ENCODE measurements at regions not wholly inside any gene's neighbourhood (a gene's known extent, or its start where the extent isn't known, plus 50 kb on each side); places are given as distances from the start of the nearest gene placed in this dataset.
A peak's percentile ranks its signal among the peaks of the same experiment; 100 is the strongest.

GRCh38 chr9:31071606-31072286 is 1312.7 kb upstream of the ACO1 start:
- no peaks in the 10 kb centered on the region for H3K9me3 ChIP-seq
- H3K4me1 ChIP-seq = no peaks in the 10 kb centered on the region
- no peak overlapping the region for H3K4me3 ChIP-seq
- H3K27me3 ChIP-seq (ENCODE audit: low read depth) = no peaks in the 10 kb centered on the region
- H3K36me3 ChIP-seq (replicated peaks) = no peaks in the 10 kb centered on the region
- peak in 1 of 2 experiments; percentile 7 for DNase-seq (ENCODE audit: low spot score in 2 of 2)
- in situ Hi-C loops (cut with MboI; ENCODE audit: low sequenced_read_pairs) = no loop called here

GRCh38 chr9:31078175-31078574 is 1306.3 kb upstream of the ACO1 start:
- no peaks in the 10 kb centered on the region for H3K36me3 ChIP-seq (replicated peaks)
- in situ Hi-C loops (cut with MboI; ENCODE audit: low sequenced_read_pairs) = loop anchor here (25.0 kb wide), 1 partner anchor 91 kb away; no protein-coding TSS in a partner anchor
- no peak for DNase-seq (ENCODE audit: low spot score in 2 of 2)
- no peaks in the 10 kb centered on the region for H3K27me3 ChIP-seq (ENCODE audit: low read depth)
- no peak overlapping the region for H3K4me3 ChIP-seq
- H3K4me1 ChIP-seq = no peaks in the 10 kb centered on the region
- H3K9me3 ChIP-seq = no peaks in the 10 kb centered on the region

- Histone ChIP-seq H3K27me3 (ENCODE audit: low read depth) (no peaks in the 10 kb centered on the region), H3K4me3 (no peak overlapping the region), H3K9me3 (no peaks in the 10 kb centered on the region), H3K4me1 (peaks cover 3% of the 10 kb centered on the region; the same call in 1 of the 2 replicates), H3K36me3 (replicated peaks) (no peaks in the 10 kb centered on the region)
- in situ Hi-C loops (cut with MboI; ENCODE audit: low sequenced_read_pairs) = loop anchor here (25.0 kb wide), 1 partner anchor 97 kb away; no protein-coding TSS in a partner anchor
- DNase-seq (ENCODE audit: low spot score in 2 of 2) = no peak
Observed at GRCh38 chr9:31084350-31084749, 1300.1 kb upstream of the ACO1 start.

- no peaks in the 10 kb centered on the region for H3K27me3 ChIP-seq (ENCODE audit: low read depth)
- no peak for DNase-seq (ENCODE audit: low spot score in 2 of 2)
- in situ Hi-C loops (cut with MboI; ENCODE audit: low sequenced_read_pairs) = loop anchor here (25.0 kb wide), 1 partner anchor 102 kb away; no protein-coding TSS in a partner anchor
- peaks cover 3% of the 10 kb centered on the region; the same call in 1 of the 2 replicates for H3K4me1 ChIP-seq
- H3K4me3 ChIP-seq = no peak overlapping the region
- no peaks in the 10 kb centered on the region for H3K9me3 ChIP-seq
- H3K36me3 ChIP-seq (replicated peaks) = no peaks in the 10 kb centered on the region
Observed at GRCh38 chr9:31089549-31090221, 1294.8 kb upstream of the ACO1 start.

- in situ Hi-C loops (cut with MboI; ENCODE audit: low sequenced_read_pairs) = no loop called here
- no peaks in the 10 kb centered on the region for H3K27me3 ChIP-seq (ENCODE audit: low read depth)
- no peak for DNase-seq (ENCODE audit: low spot score in 2 of 2)
- H3K4me1 ChIP-seq = no peaks in the 10 kb centered on the region
- H3K9me3 ChIP-seq = no peaks in the 10 kb centered on the region; the same call in 1 of the 2 replicates
- no peak overlapping the region for H3K4me3 ChIP-seq
- no peaks in the 10 kb centered on the region for H3K36me3 ChIP-seq (replicated peaks)
Observed at GRCh38 chr9:31100311-31100710, 1284.1 kb upstream of the ACO1 start.

- H3K36me3 ChIP-seq (replicated peaks) = no peaks in the 10 kb centered on the region
- no peaks in the 10 kb centered on the region for H3K27me3 ChIP-seq (ENCODE audit: low read depth)
- no peaks in the 10 kb centered on the region; the same call in 1 of the 2 replicates for H3K9me3 ChIP-seq
- in situ Hi-C loops (cut with MboI; ENCODE audit: low sequenced_read_pairs) = no loop called here
- peak; percentile 10 to 40 for DNase-seq (ENCODE audit: low spot score in 2 of 2)
- no peaks in the 10 kb centered on the region for H3K4me1 ChIP-seq
- no peak overlapping the region for H3K4me3 ChIP-seq
Observed at GRCh38 chr9:31103836-31104235, 1280.6 kb upstream of the ACO1 start.

- H3K27me3 ChIP-seq (ENCODE audit: low read depth) = no peaks in the 10 kb centered on the region
- no peak for DNase-seq (ENCODE audit: low spot score in 2 of 2)
- no peaks in the 10 kb centered on the region; the same call in 1 of the 2 replicates for H3K9me3 ChIP-seq
- H3K4me1 ChIP-seq = no peaks in the 10 kb centered on the region
- H3K4me3 ChIP-seq = no peak overlapping the region
- in situ Hi-C loops (cut with MboI; ENCODE audit: low sequenced_read_pairs) = no loop called here
- no peaks in the 10 kb centered on the region for H3K36me3 ChIP-seq (replicated peaks)
Observed at GRCh38 chr9:31104249-31104648, 1280.2 kb upstream of the ACO1 start.

GRCh38 chr9:31112491-31112890 is 1272.0 kb upstream of the ACO1 start:
- Histone ChIP-seq H3K27me3 (ENCODE audit: low read depth) (no peaks in the 10 kb centered on the region), H3K9me3 (no peaks in the 10 kb centered on the region), H3K4me1 (no peaks in the 10 kb centered on the region), H3K4me3 (no peak overlapping the region), H3K36me3 (replicated peaks) (no peaks in the 10 kb centered on the region)
- in situ Hi-C loops (cut with MboI; ENCODE audit: low sequenced_read_pairs) = no loop called here
- no peak for DNase-seq (ENCODE audit: low spot score in 2 of 2)

- Histone ChIP-seq H3K4me3 (no peak overlapping the region), H3K27me3 (ENCODE audit: low read depth) (no peaks in the 10 kb centered on the region), H3K4me1 (no peaks in the 10 kb centered on the region), H3K9me3 (no peaks in the 10 kb centered on the region), H3K36me3 (replicated peaks) (no peaks in the 10 kb centered on the region)
- in situ Hi-C loops (cut with MboI; ENCODE audit: low sequenced_read_pairs) = no loop called here
- no peak for DNase-seq (ENCODE audit: low spot score in 2 of 2)
Observed at GRCh38 chr9:31114346-31114745, 1270.1 kb upstream of the ACO1 start.

GRCh38 chr9:31119890-31120454 is 1264.5 kb upstream of the ACO1 start:
- no peak overlapping the region for H3K4me3 ChIP-seq
- H3K4me1 ChIP-seq = no peaks in the 10 kb centered on the region
- in situ Hi-C loops (cut with MboI; ENCODE audit: low sequenced_read_pairs) = no loop called here
- H3K36me3 ChIP-seq (replicated peaks) = no peaks in the 10 kb centered on the region
- no peaks in the 10 kb centered on the region for H3K27me3 ChIP-seq (ENCODE audit: low read depth)
- no peaks in the 10 kb centered on the region; the same call in 1 of the 2 replicates for H3K9me3 ChIP-seq
- peak; percentile 40 to 47 for DNase-seq (ENCODE audit: low spot score in 2 of 2)

GRCh38 chr9:31124389-31124788 is 1260.1 kb upstream of the ACO1 start:
- H3K4me3 ChIP-seq = no peak overlapping the region
- no peaks in the 10 kb centered on the region; the same call in 1 of the 2 replicates for H3K9me3 ChIP-seq
- in situ Hi-C loops (cut with MboI; ENCODE audit: low sequenced_read_pairs) = no loop called here
- H3K4me1 ChIP-seq = no peaks in the 10 kb centered on the region
- no peaks in the 10 kb centered on the region for H3K27me3 ChIP-seq (ENCODE audit: low read depth)
- no peak for DNase-seq (ENCODE audit: low spot score in 2 of 2)
- H3K36me3 ChIP-seq (replicated peaks) = no peaks in the 10 kb centered on the region

- Histone ChIP-seq H3K36me3 (replicated peaks) (no peaks in the 10 kb centered on the region), H3K9me3 (no peaks in the 10 kb centered on the region), H3K4me3 (no peak overlapping the region), H3K27me3 (ENCODE audit: low read depth) (no peaks in the 10 kb centered on the region), H3K4me1 (no peaks in the 10 kb centered on the region; the same call in 1 of the 2 replicates)
- no peak for DNase-seq (ENCODE audit: low spot score in 2 of 2)
- in situ Hi-C loops (cut with MboI; ENCODE audit: low sequenced_read_pairs) = no loop called here
Observed at GRCh38 chr9:31135567-31135966, 1248.9 kb upstream of the ACO1 start.

GRCh38 chr9:31136524-31136923 is 1247.9 kb upstream of the ACO1 start:
- Histone ChIP-seq H3K9me3 (no peaks in the 10 kb centered on the region), H3K27me3 (ENCODE audit: low read depth) (no peaks in the 10 kb centered on the region), H3K4me1 (no peaks in the 10 kb centered on the region; the same call in 1 of the 2 replicates), H3K36me3 (replicated peaks) (no peaks in the 10 kb centered on the region), H3K4me3 (no peak overlapping the region)
- no peak for DNase-seq (ENCODE audit: low spot score in 2 of 2)
- in situ Hi-C loops (cut with MboI; ENCODE audit: low sequenced_read_pairs) = no loop called here

Measured in HAP-1 (cell line).